PC-9 (cell line): ENCODE measurements at regions not wholly inside any gene's neighbourhood (a gene's known extent, or its start where the extent isn't known, plus 50 kb on each side); places are given as distances from the start of the nearest gene placed in this dataset.

Experiments used
- BruUV-seq: library from RNA; stranded (reverse); fragments of 400-500 nt; replicated peaks from 2 replicates; lab custom pipeline; 2021; lab: Mats Ljungman, UMichigan
- CTCF ChIA-PET: fragments of 300-600 bp; sonication (Branson Sonifier 250); formaldehyde crosslinking; loops from one replicate; lab custom pipeline; 2022; ENCODE audit warnings: antibody characterized with exemption; lab: Charles Lee
- POLR2A ChIA-PET: fragments of 300-600 bp; sonication (Branson Sonifier 250); formaldehyde crosslinking; loops from one replicate; lab custom pipeline; 2022; ENCODE audit warnings: antibody characterized with exemption; ENCODE audit not compliant: unreplicated experiment; lab: Charles Lee
- DNase-seq, 2 experiments: peaks; one replicate each; pipeline versions ENCODE4 v3.0.0 to v3.0.0-alpha.2; 2015 to 2022; ENCODE audit warnings: mixed read lengths in 1 of 2
- H2AFZ ChIP-seq: fragments of 200-600 bp; sonication (generic); 2 replicates; pipeline ENCODE4 v1.8.1; 2017; ENCODE audit warnings: antibody characterized with exemption
- H3F3A ChIP-seq: fragments of 200-600 bp; sonication (generic); 2 replicates; pipeline ENCODE4 v1.8.1; 2017; ENCODE audit warnings: antibody characterized with exemption, mild to moderate bottlenecking, low read depth; ENCODE audit not compliant: insufficient read depth
- H3K27ac ChIP-seq: fragments of 200-600 bp; sonication (generic); 2 replicates; pipeline ENCODE4 v1.6.1; 2016; ENCODE audit warnings: mixed run types
- H3K27me3 ChIP-seq: fragments of 200-600 bp; sonication (generic); 2 replicates; pipeline ENCODE4 v1.6.1; 2016; ENCODE audit warnings: low read depth, mixed run types; ENCODE audit not compliant: insufficient read depth
- H3K36me3 ChIP-seq: fragments of 200-600 bp; sonication (generic); 2 replicates; pipeline ENCODE4 v1.6.1; 2016; ENCODE audit warnings: low read depth, mixed run types
- H3K4me1 ChIP-seq: fragments of 200-600 bp; sonication (generic); replicated peaks from 2 replicates; pipeline ENCODE4 v1.6.1; 2016; ENCODE audit warnings: mixed run types; ENCODE audit not compliant: insufficient read depth
- H3K4me2 ChIP-seq: fragments of 200-600 bp; sonication (generic); 2 replicates; pipeline ENCODE4 v1.6.1; 2017; ENCODE audit warnings: mixed run types
- H3K4me3 ChIP-seq: fragments of 200-600 bp; sonication (generic); 2 replicates; pipeline ENCODE4 v1.6.1; 2016; ENCODE audit warnings: mixed run types
- H3K79me2 ChIP-seq: fragments of 200-600 bp; sonication (generic); 2 replicates; pipeline ENCODE4 v1.6.1; 2017; ENCODE audit warnings: low read depth, mixed run types
- H3K9me2 ChIP-seq: fragments of 200-600 bp; sonication (generic); 2 replicates; pipeline ENCODE4 v1.8.1; 2017; ENCODE audit warnings: mild to moderate bottlenecking; ENCODE audit not compliant: insufficient read depth
- H3K9me3 ChIP-seq: fragments of 200-600 bp; sonication (generic); 2 replicates; pipeline ENCODE4 v1.8.1; 2016; ENCODE audit warnings: low read depth; ENCODE audit not compliant: insufficient read depth
- H4K20me1 ChIP-seq: fragments of 200-600 bp; sonication (generic); 2 replicates; pipeline ENCODE4 v1.8.1; 2017; ENCODE audit not compliant: insufficient read depth
- EZH2 ChIP-seq: fragments of 200-600 bp; sonication (generic); IDR thresholded peaks from 2 replicates; pipeline ENCODE4 v1.8.0; 2017; ENCODE audit warnings: antibody characterized with exemption, low read depth
- intact Hi-C: fragments of 100-400 bp; cut with micrococcal nuclease; formaldehyde crosslinking; loops from one replicate; pipeline ENCODE4 v1.10.0; 2022; ENCODE audit not compliant: unreplicated experiment
- TF ChIP-seq, protein P1 (sequence below): fragments of 200-600 bp; sonication (generic); conservative IDR thresholded peaks from 2 replicates; pipeline ENCODE4 v1.6.1; 2017; ENCODE audit warnings: mixed run types, antibody characterized with exemption, mild to moderate bottlenecking, moderate library complexity

GRCh38 chr10:88138319-88138848 lies 275.0 kb downstream of the PTEN start:
- no peak overlapping the region for H3K4me3 ChIP-seq
- no peaks in the 10 kb centered on the region for H3K36me3 ChIP-seq
- ChIA-PET POLR2A (no interaction called here), CTCF (no interaction called here)
- no peaks in the 10 kb centered on the region for H3K27me3 ChIP-seq
- no peaks in the 10 kb centered on the region for H3K9me2 ChIP-seq
- H4K20me1 ChIP-seq = no peaks in the 10 kb centered on the region
- no peak for DNase-seq
- no peaks in the 10 kb centered on the region for H3F3A ChIP-seq
- H3K9me3 ChIP-seq = no peaks in the 10 kb centered on the region
- TF ChIP-seq, protein P1, sequence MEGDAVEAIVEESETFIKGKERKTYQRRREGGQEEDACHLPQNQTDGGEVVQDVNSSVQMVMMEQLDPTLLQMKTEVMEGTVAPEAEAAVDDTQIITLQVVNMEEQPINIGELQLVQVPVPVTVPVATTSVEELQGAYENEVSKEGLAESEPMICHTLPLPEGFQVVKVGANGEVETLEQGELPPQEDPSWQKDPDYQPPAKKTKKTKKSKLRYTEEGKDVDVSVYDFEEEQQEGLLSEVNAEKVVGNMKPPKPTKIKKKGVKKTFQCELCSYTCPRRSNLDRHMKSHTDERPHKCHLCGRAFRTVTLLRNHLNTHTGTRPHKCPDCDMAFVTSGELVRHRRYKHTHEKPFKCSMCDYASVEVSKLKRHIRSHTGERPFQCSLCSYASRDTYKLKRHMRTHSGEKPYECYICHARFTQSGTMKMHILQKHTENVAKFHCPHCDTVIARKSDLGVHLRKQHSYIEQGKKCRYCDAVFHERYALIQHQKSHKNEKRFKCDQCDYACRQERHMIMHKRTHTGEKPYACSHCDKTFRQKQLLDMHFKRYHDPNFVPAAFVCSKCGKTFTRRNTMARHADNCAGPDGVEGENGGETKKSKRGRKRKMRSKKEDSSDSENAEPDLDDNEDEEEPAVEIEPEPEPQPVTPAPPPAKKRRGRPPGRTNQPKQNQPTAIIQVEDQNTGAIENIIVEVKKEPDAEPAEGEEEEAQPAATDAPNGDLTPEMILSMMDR = no peak
- no peak for TF ChIP-seq EZH2
- peaks cover 12% of the 10 kb centered on the region; the same call in 1 of the 2 replicates for H3K4me1 ChIP-seq
- intact Hi-C loops = loop anchor here (5.0 kb wide), 1 partner anchor 409 kb away; no protein-coding TSS in a partner anchor
- no peak overlapping the region for H3K4me2 ChIP-seq
- H3K27ac ChIP-seq = no peak overlapping the region
- H3K79me2 ChIP-seq = no peaks in the 10 kb centered on the region
- H2AFZ ChIP-seq = no peak overlapping the region
- BruUV-seq = no TSS peak

GRCh38 chr10:88147000-88147798 lies 283.8 kb downstream of the PTEN start:
- BruUV-seq = no TSS peak

DNA sequence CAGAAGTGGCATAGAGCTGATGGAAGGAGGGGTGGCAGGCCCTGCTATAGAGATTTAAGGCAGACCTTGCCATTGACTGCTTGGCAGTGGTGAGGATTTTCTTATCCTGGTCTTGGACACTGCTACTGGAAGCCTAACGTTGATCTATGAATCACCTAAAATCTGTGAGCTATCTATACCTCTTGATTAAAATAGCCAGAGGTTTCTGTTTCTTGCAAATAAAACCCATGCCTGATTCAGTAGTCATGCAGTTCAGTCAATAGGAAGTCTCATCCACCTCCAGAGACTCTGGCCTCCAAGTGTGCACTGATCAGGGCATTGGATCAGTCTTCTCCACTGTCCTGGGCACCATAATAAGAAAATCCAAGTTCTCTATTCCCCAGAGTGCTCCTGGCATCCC lies 286.5 kb downstream of the PTEN start:
- Histone ChIP-seq H3K27ac (no peak overlapping the region), H3K4me1 (peaks cover 16% of the 10 kb centered on the region), H3K79me2 (no peaks in the 10 kb centered on the region), H3K9me2 (no peaks in the 10 kb centered on the region), H3F3A (peaks cover 5% of the 10 kb centered on the region; the same call in 1 of the 2 replicates), H3K36me3 (no peaks in the 10 kb centered on the region), H3K4me2 (no peak overlapping the region), H3K9me3 (no peaks in the 10 kb centered on the region), H4K20me1 (no peaks in the 10 kb centered on the region), H3K4me3 (no peak overlapping the region), H3K27me3 (no peaks in the 10 kb centered on the region), H2AFZ (no peak overlapping the region)
- no peak for DNase-seq
- TF ChIP-seq, protein P1 = no peak
- TF ChIP-seq EZH2 = no peak
- POLR2A ChIA-PET = no interaction called here
- BruUV-seq = no TSS peak
- intact Hi-C loops = loop anchor here (10.0 kb wide), 2 partner anchors 95 to 185 kb away; no protein-coding TSS in a partner anchor
- CTCF ChIA-PET = no interaction called here

More at GRCh38 chr10:88147000-88147798, 283.8 kb downstream of the PTEN start:
- TF ChIP-seq, protein P1 = no peak
- no peak for TF ChIP-seq EZH2
- Histone ChIP-seq H3K9me3 (no peaks in the 10 kb centered on the region), H4K20me1 (no peaks in the 10 kb centered on the region), H3F3A (0 out of 2 replicates have a peak, but pooled peaks cover under 1% of the 10 kb centered on the region), H3K4me3 (no peak overlapping the region), H3K9me2 (no peaks in the 10 kb centered on the region), H2AFZ (no peak overlapping the region), H3K79me2 (no peaks in the 10 kb centered on the region), H3K27me3 (no peaks in the 10 kb centered on the region), H3K4me1 (peaks cover 3% of the 10 kb centered on the region; the same call in 1 of the 2 replicates), H3K36me3 (no peaks in the 10 kb centered on the region), H3K4me2 (no peak overlapping the region), H3K27ac (no peak overlapping the region)
- POLR2A ChIA-PET = no interaction called here
- intact Hi-C loops = no loop called here
- no peak for DNase-seq
- CTCF ChIA-PET = no interaction called here
